Suppressor macrophage treated with lipopolysaccharide for 1 hour (primary cell): ENCODE measurements at regions not wholly inside any gene's neighbourhood (a gene's known extent, or its start where the extent isn't known, plus 50 kb on each side); places are given as distances from the start of the nearest gene placed in this dataset.
A peak's percentile ranks its signal among the peaks of the same experiment; 100 is the strongest.
"Not testable (repeated sequence)": the region's sequence is repeated elsewhere in the genome, so short reads cannot be mapped to it uniquely, and the experiment has no call there.

Experiments used
- DNase-seq, 3 donors: peaks; one replicate each; pipeline ENCODE4 v3.0.0-alpha.2; 2020 to 2022

- DNase-seq, result not testable (repeated sequence)
Observed at GRCh38 chr21:14008006-14008405, 202.7 kb downstream of the LIPI start.

DNA sequence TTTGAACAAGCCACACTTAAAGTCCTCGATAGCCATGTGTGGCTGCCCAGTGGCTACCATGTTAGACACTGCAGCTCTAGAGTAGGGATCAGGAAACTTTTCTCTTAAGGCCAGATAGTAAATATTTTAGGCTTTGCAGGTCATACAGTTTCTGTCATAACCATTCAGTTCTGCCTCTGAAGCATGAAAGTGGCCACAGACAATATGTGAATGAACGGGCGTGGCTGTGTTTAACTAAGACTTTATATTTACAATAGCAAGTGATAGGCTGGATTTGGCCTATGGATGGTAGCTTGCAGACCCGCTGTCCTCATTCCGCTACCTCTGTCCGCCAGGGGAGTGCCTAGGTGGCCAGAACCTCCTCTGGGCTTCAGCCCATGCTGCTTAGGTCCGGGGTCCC, 204.6 kb downstream of the LIPI start:
- DNase-seq, result not testable (repeated sequence)

DNA sequence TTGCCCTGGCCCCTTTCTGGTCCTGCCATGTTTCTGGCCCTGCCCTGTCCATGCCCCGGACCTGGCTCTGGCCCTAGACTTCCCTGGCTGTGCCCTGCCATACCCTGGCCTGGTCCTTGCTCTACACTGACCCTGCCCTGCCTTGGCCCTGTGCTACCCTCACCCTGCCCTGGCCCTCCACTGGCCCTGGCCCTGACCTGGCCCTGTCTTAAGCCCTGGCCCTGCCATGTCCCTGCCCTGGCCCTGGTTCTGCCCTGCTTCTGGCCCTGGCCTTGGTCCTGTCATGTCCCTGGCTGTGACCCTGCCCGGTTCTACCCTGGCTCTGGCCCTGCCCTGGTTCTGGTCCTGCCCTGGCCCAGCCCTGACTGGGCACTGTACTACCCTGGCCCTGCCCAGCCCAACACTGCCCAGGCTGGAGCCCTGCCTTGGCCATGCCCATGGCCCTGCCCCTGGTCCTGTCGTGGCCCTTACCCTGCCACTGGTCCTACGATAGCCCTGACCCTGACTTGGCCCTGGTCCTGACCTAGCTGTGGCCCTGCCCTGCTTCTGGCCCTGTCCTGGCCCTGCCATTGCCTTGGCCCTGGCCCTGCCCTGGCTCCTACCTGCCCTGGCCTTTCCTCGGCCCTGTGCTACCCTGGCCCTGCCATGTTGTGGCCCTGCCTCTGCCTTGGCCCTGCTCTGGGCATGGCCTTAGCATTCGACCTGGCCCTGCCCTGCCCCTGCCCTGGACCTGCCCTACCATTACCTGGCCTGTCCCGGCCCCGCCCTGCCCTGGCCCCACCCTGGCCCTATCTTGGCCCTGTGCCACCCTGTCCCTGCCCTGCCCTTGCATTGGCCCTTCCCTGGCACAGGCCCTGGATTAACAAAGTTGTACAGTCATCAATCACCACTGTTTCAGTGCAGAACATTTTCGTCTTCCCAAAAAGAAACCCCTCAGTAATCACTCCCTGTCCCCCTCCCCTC, 223.5 kb downstream of the LIPI start:
- DNase-seq, result not testable (repeated sequence)

DNA sequence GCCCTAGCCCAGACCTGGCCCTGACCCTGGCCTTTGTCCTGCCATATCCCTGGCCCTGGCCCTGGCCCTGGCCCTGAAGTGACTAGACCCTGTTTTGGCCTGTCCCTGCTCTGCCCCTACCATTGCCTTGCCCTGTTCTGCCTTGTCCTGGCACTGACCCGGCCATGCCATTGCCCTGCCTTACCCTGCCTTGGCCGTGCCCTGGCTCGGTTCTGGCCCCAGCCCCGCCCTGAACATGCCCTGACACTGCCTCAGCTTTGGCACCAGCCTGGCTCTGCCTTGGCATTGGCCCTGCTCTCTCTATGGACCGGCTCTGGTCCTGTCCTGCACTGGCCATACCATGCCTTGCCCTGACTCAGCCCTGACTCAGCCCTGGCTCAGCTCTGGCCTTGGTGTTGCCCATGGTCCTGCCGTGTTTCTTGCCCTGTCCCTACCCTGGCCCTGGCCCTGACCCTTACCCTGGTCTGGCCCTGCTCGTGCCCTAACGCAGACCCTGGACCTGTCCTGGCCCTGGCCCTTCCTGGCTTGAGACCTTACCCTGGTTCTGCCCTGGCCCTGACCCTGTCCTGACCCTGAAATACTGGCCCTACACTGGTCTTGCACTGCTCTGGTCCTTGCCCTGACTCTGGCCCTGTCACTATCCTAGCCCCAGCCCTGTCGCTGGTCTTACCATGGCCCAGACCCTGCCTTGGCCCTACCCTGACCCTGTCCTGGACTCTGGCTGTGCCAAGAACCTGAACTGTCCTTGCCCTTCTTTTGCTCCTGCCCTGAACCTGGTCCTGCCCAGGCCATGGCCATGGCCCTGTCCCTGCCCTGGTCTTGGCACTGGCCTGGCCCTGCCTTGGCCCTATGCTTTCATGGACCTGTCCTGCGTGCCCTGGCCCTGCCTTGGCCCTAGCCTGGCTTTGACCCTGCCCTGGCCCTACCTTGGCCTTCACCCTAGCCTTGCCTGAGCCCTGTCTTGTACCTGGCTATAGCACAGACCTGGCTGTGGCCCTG, 224.6 kb downstream of the LIPI start:
- DNase-seq, result not testable (repeated sequence)

DNA sequence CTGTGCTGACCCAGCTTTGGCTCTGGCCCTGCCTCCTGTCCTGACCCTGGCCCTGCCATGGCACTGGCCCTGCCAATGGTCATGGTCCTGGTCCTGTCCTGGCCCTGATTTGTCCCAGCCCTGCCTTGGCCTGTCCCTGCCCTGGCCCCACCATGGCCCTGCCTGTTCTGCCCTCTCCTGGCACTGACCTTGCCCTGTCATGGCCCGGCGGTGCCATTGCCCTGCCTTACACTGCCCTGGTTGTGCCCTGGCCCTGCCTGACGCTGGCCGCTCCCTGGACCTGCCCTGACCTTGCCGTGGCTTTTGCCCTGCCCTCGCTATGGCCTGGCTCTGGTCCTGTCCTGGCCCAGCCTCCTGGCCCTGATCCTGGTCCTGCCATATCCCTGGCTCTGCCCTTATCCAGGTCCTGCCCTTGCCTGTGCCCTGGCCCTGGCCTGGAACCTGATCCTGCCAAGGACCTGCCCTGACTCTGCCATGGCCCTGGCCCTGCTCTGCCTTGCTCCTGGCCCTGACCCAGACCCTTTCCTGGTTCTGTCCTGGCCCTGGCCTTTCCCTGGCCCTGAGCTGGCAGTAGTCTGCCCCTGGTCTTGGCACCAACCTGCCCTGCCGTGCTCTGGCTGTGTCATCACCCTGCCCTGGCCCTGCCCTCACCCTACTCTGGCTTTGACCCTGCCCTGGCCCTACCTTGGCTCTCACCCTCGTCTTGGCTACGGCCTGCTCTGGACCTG, 225.5 kb downstream of the LIPI start:
- DNase-seq, result not testable (repeated sequence)

- DNase-seq, result not testable (repeated sequence)
Observed at GRCh38 chr21:13984728-13985127, 226.0 kb downstream of the LIPI start.

- not testable (repeated sequence) for DNase-seq
Observed at GRCh38 chr21:13981176-13982087, 229.3 kb downstream of the LIPI start.

DNA sequence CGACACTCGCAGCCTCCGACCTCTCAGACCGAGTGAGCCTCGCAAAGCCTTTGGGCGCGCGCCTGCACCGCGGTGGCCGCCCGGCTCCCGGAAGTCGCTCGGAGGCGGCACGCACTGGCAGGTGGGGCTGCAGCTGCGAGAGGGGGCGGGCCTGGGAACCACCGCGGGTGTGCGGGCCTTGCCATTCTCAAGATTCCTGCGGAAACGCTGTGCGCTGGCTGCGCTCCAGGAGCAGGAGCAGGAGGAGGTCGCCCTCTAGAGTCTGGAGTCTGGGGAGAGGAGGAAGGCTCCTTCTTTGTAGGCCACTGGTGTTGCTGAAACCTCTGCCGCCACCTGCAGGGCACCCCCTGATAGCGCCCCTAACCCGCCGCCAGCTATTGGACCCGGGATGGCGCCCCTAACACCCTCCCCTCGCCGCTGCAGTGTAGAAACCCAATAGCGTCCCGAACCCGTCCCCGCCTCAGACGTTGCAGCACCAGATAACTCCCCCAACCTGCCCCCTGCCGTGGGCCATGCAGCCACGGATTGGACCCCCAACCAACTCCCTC, 230.6 kb downstream of the LIPI start:
- peak in 1 of 3 donors; percentile 12 for DNase-seq

GRCh38 chr21:13979608-13980007, 231.1 kb downstream of the LIPI start:
- DNase-seq, result not testable (repeated sequence)

GRCh38 chr21:13974582-13974981, 236.2 kb downstream of the LIPI start:
- DNase-seq, result not testable (repeated sequence)

GRCh38 chr21:13969853-13970252, 240.9 kb downstream of the LIPI start:
- DNase-seq, result not testable (repeated sequence)

- DNase-seq, result not testable (repeated sequence)
Observed at GRCh38 chr21:13969002-13969401, 241.8 kb downstream of the LIPI start.

DNA sequence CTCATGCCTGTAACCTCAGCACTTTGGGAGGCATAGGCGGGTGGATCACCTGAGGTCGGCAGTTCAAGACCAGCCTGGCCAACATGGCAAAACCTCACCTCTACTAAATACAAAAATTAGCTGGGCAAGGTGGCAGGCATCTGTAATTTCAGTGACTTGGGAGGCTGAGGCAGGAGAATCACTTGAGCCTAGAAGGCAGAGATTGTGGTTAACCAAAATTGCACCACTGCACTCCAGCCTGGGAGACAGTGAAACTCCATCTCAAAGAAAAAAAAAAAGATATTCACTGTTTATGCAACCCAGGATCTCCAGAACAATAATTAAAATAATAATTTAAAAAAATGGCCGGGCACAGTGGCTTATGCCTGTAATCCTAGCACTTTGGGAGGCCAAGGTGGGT, 247.5 kb downstream of the LIPI start:
- not testable (repeated sequence) for DNase-seq

- DNase-seq, result no peak
Observed at GRCh38 chr21:13937236-13937635, 273.5 kb downstream of the LIPI start.

GRCh38 chr21:13936033-13936937, 274.5 kb downstream of the LIPI start:
- not testable (repeated sequence) for DNase-seq

DNA sequence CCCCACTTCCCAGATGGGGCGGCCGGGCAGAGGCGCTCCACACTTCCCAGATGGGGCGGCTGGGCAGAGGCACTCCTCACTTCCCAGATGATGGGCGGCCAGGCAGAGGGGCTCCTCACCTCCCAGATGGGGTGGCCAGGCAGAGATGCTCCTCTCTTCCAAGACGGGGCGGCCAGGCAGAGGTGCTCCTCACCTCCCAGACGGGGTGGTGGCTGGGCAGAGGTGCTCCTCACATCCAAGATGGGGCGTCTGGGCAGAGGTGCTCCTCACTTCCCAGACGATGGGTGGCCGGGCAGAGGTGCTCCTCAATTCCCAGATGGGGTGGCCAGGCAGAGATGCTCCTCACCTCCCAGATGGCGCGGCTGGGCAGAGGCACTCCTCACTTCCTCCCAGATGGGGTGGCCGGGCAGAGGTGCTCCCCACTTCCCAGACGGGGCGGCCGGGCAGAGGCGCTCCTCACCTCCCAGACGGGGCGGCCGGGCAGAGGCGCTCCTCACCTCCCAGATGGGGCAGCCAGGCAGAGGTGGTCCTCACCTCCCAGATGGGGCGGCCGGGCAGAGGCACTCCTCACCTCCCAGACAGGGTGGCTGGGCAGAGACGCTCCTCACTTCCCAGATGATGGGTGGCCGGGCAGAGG, 275.2 kb downstream of the LIPI start:
- not testable (repeated sequence) for DNase-seq

DNA sequence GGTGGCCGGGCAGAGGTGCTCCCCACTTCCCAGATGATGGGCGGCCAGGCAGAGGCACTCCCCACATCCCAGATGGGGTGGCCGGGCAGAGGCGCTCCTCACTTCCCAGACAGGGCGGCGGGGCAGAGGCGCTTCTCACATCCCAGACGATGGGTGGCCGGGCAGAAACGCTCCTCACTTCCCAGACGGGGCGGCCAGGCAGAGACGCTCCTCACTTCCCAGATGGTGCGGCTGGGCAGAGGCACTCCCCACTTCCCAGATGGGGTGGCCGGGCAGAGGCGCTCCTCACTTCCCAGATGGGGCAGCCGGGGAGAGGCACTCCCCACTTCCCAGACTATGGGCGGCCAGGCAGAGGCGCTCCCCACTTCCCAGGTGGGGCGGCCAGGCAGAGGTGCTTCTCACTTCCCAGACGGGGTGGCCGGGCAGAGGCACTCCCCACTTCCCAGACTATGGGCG, 275.8 kb downstream of the LIPI start:
- not testable (repeated sequence) for DNase-seq

DNA sequence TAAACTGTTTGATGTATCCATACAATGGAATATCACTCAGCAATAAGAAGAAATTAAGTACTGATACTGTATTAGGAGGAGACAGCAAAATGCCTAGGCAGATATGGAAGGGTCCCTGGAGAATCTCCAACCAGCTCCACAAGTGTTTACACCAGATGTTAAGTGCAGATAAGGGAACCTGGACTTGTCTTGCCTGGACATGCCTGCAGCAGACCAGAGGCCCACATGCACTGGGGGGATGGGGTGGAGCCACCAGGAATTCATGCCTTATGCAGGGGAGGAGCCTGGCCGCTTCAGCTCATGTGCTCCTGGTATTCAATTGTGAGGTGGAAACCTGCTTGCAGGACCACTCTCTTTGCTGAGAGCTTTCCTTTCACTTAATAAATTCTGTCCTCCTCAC, 287.6 kb downstream of the LIPI start:
- DNase-seq, result not testable (repeated sequence)

DNA sequence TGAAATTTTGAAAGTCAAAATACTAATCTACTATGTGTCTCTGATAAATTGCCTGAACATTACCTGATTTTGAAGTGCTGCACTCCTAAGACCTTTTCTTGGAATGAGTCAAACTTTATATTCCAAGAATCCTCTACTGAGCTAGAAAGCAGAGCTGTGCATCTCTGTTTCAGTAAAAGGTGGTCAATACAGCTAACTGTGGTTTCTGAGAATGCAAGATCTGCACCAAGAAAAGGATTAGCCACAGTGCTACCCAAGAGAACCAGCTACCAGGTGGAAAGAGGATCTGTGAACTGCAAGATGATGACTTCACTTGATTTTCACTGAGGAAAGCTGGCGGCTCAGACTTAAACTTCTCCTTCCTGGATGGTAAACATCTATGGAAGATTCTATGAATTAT, 289.3 kb downstream of the LIPI start:
- DNase-seq, result not testable (repeated sequence)
